ENCODE measurements at regions not wholly inside any gene's neighbourhood (a gene's known extent, or its start where the extent isn't known, plus 50 kb on each side); places are given as distances from the start of the nearest gene placed in this dataset.

DNA sequence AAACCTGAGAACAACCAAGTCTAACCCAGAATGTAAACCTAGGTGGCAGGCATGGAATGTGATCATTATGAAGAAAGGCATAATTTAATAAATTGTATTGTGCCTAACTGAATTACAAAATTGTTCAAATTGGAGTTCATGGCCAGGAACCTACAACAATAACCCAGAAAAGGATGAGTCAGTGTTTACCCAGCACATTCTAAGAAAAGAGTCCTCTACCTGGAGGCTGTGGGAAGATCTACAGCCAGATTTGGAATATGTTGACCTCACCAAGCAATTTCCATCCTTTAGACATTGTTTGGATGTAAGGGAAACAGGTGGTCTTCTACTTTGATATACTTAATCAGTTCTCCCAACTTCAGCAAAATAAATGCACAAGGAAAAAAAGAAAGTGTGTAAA, 152.2 kb downstream of the TMEM161B start:
- no peak for TF ChIP-seq CTCF (IDR thresholded peaks at IDR 0.05)
- no peak for TF ChIP-seq POLR2A (IDR thresholded peaks at IDR 0.05)

Measured in body of pancreas (tissue), 4 donors.